ENCODE measurements at regions not wholly inside any gene's neighbourhood (a gene's known extent, or its start where the extent isn't known, plus 50 kb on each side); places are given as distances from the start of the nearest gene placed in this dataset.

- TF ChIP-seq CTCF (IDR thresholded peaks at IDR 0.05; ENCODE audit: extremely low read depth, insufficient read depth, missing control alignments), result no peak
- no peak for DNase-seq (ENCODE audit: low spot score)
- in situ Hi-C loops (cut with MboI; ENCODE audit: low pct_unique_long_range_greater_than_20kb, low sequenced_read_pairs, unreplicated experiment), result no loop called here
These were observed 134.8 kb upstream of the PPARGC1A start for GRCh38 chr4:24024605-24025004.

GRCh38 chr4:24024157-24024556, 134.3 kb upstream of the PPARGC1A start:
- no peak for TF ChIP-seq CTCF (IDR thresholded peaks at IDR 0.05; ENCODE audit: extremely low read depth, insufficient read depth, missing control alignments)
- no peak for DNase-seq (ENCODE audit: low spot score)
- in situ Hi-C loops (cut with MboI; ENCODE audit: low pct_unique_long_range_greater_than_20kb, low sequenced_read_pairs, unreplicated experiment), result no loop called here

- no peak for TF ChIP-seq CTCF (IDR thresholded peaks at IDR 0.05; ENCODE audit: extremely low read depth, insufficient read depth, missing control alignments)
- in situ Hi-C loops (cut with MboI; ENCODE audit: low pct_unique_long_range_greater_than_20kb, low sequenced_read_pairs, unreplicated experiment), result no loop called here
- no peak for DNase-seq (ENCODE audit: low spot score)
These were observed 125.9 kb upstream of the PPARGC1A start for GRCh38 chr4:24015782-24016181.

- no peak for DNase-seq (ENCODE audit: low spot score)
- TF ChIP-seq CTCF (IDR thresholded peaks at IDR 0.05; ENCODE audit: extremely low read depth, insufficient read depth, missing control alignments), result no peak
- in situ Hi-C loops (cut with MboI; ENCODE audit: low pct_unique_long_range_greater_than_20kb, low sequenced_read_pairs, unreplicated experiment), result no loop called here
These were observed 124.0 kb upstream of the PPARGC1A start for GRCh38 chr4:24013668-24014422.

- TF ChIP-seq CTCF (IDR thresholded peaks at IDR 0.05; ENCODE audit: extremely low read depth, insufficient read depth, missing control alignments), result no peak
- no peak for DNase-seq (ENCODE audit: low spot score)
- in situ Hi-C loops (cut with MboI; ENCODE audit: low pct_unique_long_range_greater_than_20kb, low sequenced_read_pairs, unreplicated experiment), result no loop called here
These were observed 121.1 kb upstream of the PPARGC1A start for GRCh38 chr4:24010994-24011393.

GRCh38 chr4:24010573-24010972, 120.7 kb upstream of the PPARGC1A start:
- DNase-seq (ENCODE audit: low spot score), result no peak
- no peak for TF ChIP-seq CTCF (IDR thresholded peaks at IDR 0.05; ENCODE audit: extremely low read depth, insufficient read depth, missing control alignments)
- in situ Hi-C loops (cut with MboI; ENCODE audit: low pct_unique_long_range_greater_than_20kb, low sequenced_read_pairs, unreplicated experiment), result no loop called here
